Psoas muscle (tissue), 7 donors: ENCODE measurements at regions not wholly inside any gene's neighbourhood (a gene's known extent, or its start where the extent isn't known, plus 50 kb on each side); places are given as distances from the start of the nearest gene placed in this dataset.

Experiments used
- ATAC-seq, 4 donors: fragments of 200-7000 bp; cut with Tn5 transposase; one replicate each; pipeline ENCODE4 v1.9.1; 2020; ENCODE audit warnings: moderate library complexity in 3 of 4, mild to moderate bottlenecking in 2 of 4
- DNase-seq, 2 donors: peaks; one replicate each; pipeline ENCODE4 v3.0.0-alpha.2; 2020
- H3K27ac ChIP-seq: fragments of 200-600 bp; one replicate; pipeline ENCODE4 v1.8.0; 2022
- H3K27me3 ChIP-seq, 3 donors: fragments of 200-600 bp in 1 of 3; one replicate each; pipeline versions ENCODE4 v1.6.1 to v1.8.0; 2013 to 2022; ENCODE audit warnings: low read length in 2 of 3, mild to moderate bottlenecking in 2 of 3, moderate library complexity in 1 of 3; ENCODE audit not compliant: insufficient read depth in 3 of 3
- H3K36me3 ChIP-seq, 2 donors: fragments of 200-600 bp in 1 of 2; one replicate each; pipeline versions ENCODE4 v1.6.1 to v1.8.0; 2013 to 2022; ENCODE audit warnings: low read depth in 1 of 2, mild to moderate bottlenecking in 1 of 2, moderate library complexity in 1 of 2; ENCODE audit not compliant: insufficient read depth in 1 of 2
- H3K4me1 ChIP-seq: fragments of 200-600 bp; one replicate; pipeline ENCODE4 v1.8.0; 2022
- H3K4me3 ChIP-seq: fragments of 200-600 bp; one replicate; pipeline ENCODE4 v1.8.0; 2022; ENCODE audit warnings: mild to moderate bottlenecking
- H3K9me3 ChIP-seq: fragments of 200-600 bp; one replicate; pipeline ENCODE4 v1.8.0; 2022
- CTCF ChIP-seq: fragments of 200-600 bp; IDR thresholded peaks from one replicate; pipeline ENCODE4 v1.8.0; 2022; ENCODE audit warnings: antibody characterized with exemption
- WGBS, 3 donors: extraction: QIAGEN DNeasy Blood & Tissue Kit; methylation state at CpG; one replicate each; pipeline versions ENCODE4 v1.1.6 to v1.1.7; 2013; 5-methylcytosine and 5-hydroxymethylcytosine counted together
- intact Hi-C, 2 donors: fragments of 100-400 bp; cut with DNase I; formaldehyde crosslinking; loops; one replicate each; pipeline versions ENCODE4 v1.11.0 to v1.14.2; 2022
- donor health status: healthy with polysubstance abuse.
- donor health status: DM: no; HTN: no; CAD: no; lungs with moderate emphysema.
- donor health status: Bipolar disorder and iron deficiency.
- donor health status: healthy.
- donor health status: DM: yes; HTN: yes; CAD: no.
- donor health status: DM: no; HTN: no; CAD: no.
- donor health status: DM: yes; HTN: yes; CAD: no.

- Histone ChIP-seq H3K4me3 (no peak overlapping the region), H3K4me1 (no peaks in the 10 kb centered on the region), H3K27me3 (no peaks in the 10 kb centered on the region), H3K9me3 (no peaks in the 10 kb centered on the region), H3K27ac (no peak overlapping the region), H3K36me3 (no peaks in the 10 kb centered on the region)
- 61 to 74% (median 68%) methylated on average over 2 of the region's 2 CpGs for WGBS, 3 donors
- no peak for TF ChIP-seq CTCF
- no peak for ATAC-seq
- no peak for DNase-seq
- intact Hi-C loops, result no loop called here
Measured at GRCh38 chr11:111155021-111155420, 90.5 kb upstream of the POU2AF2 start.

- no peak for DNase-seq
Measured at GRCh38 chr11:111153194-111153593, 92.3 kb upstream of the POU2AF2 start.

GRCh38 chr11:111148953-111149352, 96.6 kb upstream of the POU2AF2 start:
- H3K27ac ChIP-seq, result no peak overlapping the region
- H3K9me3 ChIP-seq, result no peaks in the 10 kb centered on the region
- TF ChIP-seq CTCF, result no peak
- no peaks in the 10 kb centered on the region for H3K4me1 ChIP-seq
- ATAC-seq (no peak), DNase-seq (no peak)
- intact Hi-C loops, result no loop called here
- H3K36me3 ChIP-seq, result no peaks in the 10 kb centered on the region
- no peaks in the 10 kb centered on the region for H3K27me3 ChIP-seq
- no peak overlapping the region for H3K4me3 ChIP-seq

More at GRCh38 chr11:111153194-111153593, 92.3 kb upstream of the POU2AF2 start:
- intact Hi-C loops, result no loop called here
- no peaks in the 10 kb centered on the region for H3K27me3 ChIP-seq
- H3K27ac ChIP-seq, result no peak overlapping the region
- no peaks in the 10 kb centered on the region for H3K36me3 ChIP-seq
- H3K9me3 ChIP-seq, result no peaks in the 10 kb centered on the region
- TF ChIP-seq CTCF, result no peak
- 88 to 95% (median 88%) methylated on average over 2 of the region's 2 CpGs for WGBS, 3 donors
- no peak for ATAC-seq
- no peaks in the 10 kb centered on the region for H3K4me1 ChIP-seq
- no peak overlapping the region for H3K4me3 ChIP-seq

GRCh38 chr11:111148121-111148520, 97.4 kb upstream of the POU2AF2 start:
- ATAC-seq, result no peak
- DNase-seq, result no peak
- H3K36me3 ChIP-seq, result no peaks in the 10 kb centered on the region
- intact Hi-C loops, result no loop called here
- H3K4me1 ChIP-seq, result no peaks in the 10 kb centered on the region
- no peaks in the 10 kb centered on the region for H3K9me3 ChIP-seq
- H3K27ac ChIP-seq, result no peak overlapping the region
- H3K27me3 ChIP-seq, result no peaks in the 10 kb centered on the region
- H3K4me3 ChIP-seq, result no peak overlapping the region
- TF ChIP-seq CTCF, result no peak
- 49 to 71% (median 55%) methylated on average over 3 of the region's 3 CpGs for WGBS, 3 donors

GRCh38 chr11:111137846-111138245, 107.7 kb upstream of the POU2AF2 start:
- Histone ChIP-seq H3K4me3 (no peak overlapping the region), H3K36me3 (no peaks in the 10 kb centered on the region), H3K27ac (no peak overlapping the region), H3K4me1 (no peaks in the 10 kb centered on the region), H3K9me3 (no peaks in the 10 kb centered on the region), H3K27me3 (peaks cover 0 to 2% (median 0%) of the 10 kb centered on the region in 3 donors)
- intact Hi-C loops, result no loop called here
- no peak for DNase-seq
- TF ChIP-seq CTCF, result no peak
- WGBS, 3 donors, result 58 to 64% (median 63%) methylated on average over 1 of the region's 1 CpG
- no peak for ATAC-seq
